Motor neuron (in vitro differentiated cells): ENCODE measurements at regions not wholly inside any gene's neighbourhood (a gene's known extent, or its start where the extent isn't known, plus 50 kb on each side); places are given as distances from the start of the nearest gene placed in this dataset.
A peak's percentile ranks its signal among the peaks of the same experiment; 100 is the strongest.
"Not testable (repeated sequence)": the region's sequence is repeated elsewhere in the genome, so short reads cannot be mapped to it uniquely, and the experiment has no call there.

Experiments
- ATAC-seq, 8 experiments: fragments of 200-7000 bp; cut with Tn5 transposase; replicated peaks in 6 of 8; 2 replicates each; pipeline ENCODE4 v1.8.0; 2021; ENCODE audit warnings: mild to moderate bottlenecking in 8 of 8, moderate library complexity in 8 of 8
- H3K27ac ChIP-seq, 2 donors: fragments of 250-450 bp; sonication (Bioruptor Pico); 2 replicates each; pipeline ENCODE4 v1.9.0; 2021; ENCODE audit warnings: antibody characterized with exemption in 2 of 2, mild to moderate bottlenecking in 2 of 2, moderate library complexity in 1 of 2
- H3K4me1 ChIP-seq, 2 donors: fragments of 250-450 bp; sonication (Bioruptor Pico); replicated peaks in 1 of 2; 2 replicates each; pipeline ENCODE4 v1.6.1; 2021; ENCODE audit warnings: antibody characterized with exemption in 2 of 2, mild to moderate bottlenecking in 2 of 2, moderate library complexity in 1 of 2
- H3K4me3 ChIP-seq, 5 donors: fragments of 250-450 bp; sonication (Bioruptor Pico); 2 replicates each; pipeline ENCODE4 v1.9.0; 2021; ENCODE audit warnings: antibody characterized with exemption in 5 of 5, mild to moderate bottlenecking in 5 of 5, moderate library complexity in 4 of 5
- WGBS, 10 experiments: fragments of 450-650 bp; shearing (Covaris generic); methylation state at CpG; one replicate each; pipeline ENCODE4 v1.0.0; 2022; 5-methylcytosine and 5-hydroxymethylcytosine counted together
- in situ Hi-C, 9 experiments: fragments of 400-800 bp; cut with MboI; loops; one replicate each; pipeline ENCODE4 v1.15.0; 2021; ENCODE audit warnings: low sequenced_read_pairs in 9 of 9, low pct_unique_long_range_greater_than_20kb in 2 of 9; ENCODE audit not compliant: unreplicated experiment in 9 of 9

GRCh38 chr2:224221455-224221913 is 180.4 kb downstream of the FAM124B start:
- ATAC-seq, result peak in 6 of 8 experiments; percentile 32 to 96 (median 61)
- H3K4me1 ChIP-seq, result no peaks in the 10 kb centered on the region
- H3K27ac ChIP-seq, result no peak overlapping the region
- 20 to 80% (median 48%) methylated on average over 1 to 4 of the region's 5 CpGs; no CpG with 5 or more reads in 4 of the 10 experiments for whole genome bisulfite sequencing, 10 experiments
- in situ Hi-C loops, result no loop called here
- no peak overlapping the region for H3K4me3 ChIP-seq

- H3K4me3 ChIP-seq, result no peak overlapping the region
- WGBS, 10 experiments, result 41 to 79% (median 56%) methylated on average over 1 to 4 of the region's 4 CpGs; no CpG with 5 or more reads in 2 of the 10 experiments
- H3K27ac ChIP-seq, result no peak overlapping the region
These were observed 181.2 kb downstream of the FAM124B start for GRCh38 chr2:224220586-224221255.

GRCh38 chr2:224219781-224220180 is 180.7 kb upstream of the SERPINE2 start:
- 40 to 100% (median 81%) methylated on average over 1 to 5 of the region's 5 CpGs; no CpG with 5 or more reads in 1 of the 10 experiments for WGBS, 10 experiments
- ATAC-seq, result no peak

More at GRCh38 chr2:224220586-224221255, 181.2 kb downstream of the FAM124B start:
- in situ Hi-C loops, result no loop called here
- peak in 2 of 8 experiments; percentile 13 for ATAC-seq
- no peaks in the 10 kb centered on the region for H3K4me1 ChIP-seq

GRCh38 chr2:224217962-224218347 is 178.9 kb upstream of the SERPINE2 start:
- no peak for ATAC-seq
- in situ Hi-C loops, result no loop called here
- Histone ChIP-seq H3K27ac (no peak overlapping the region), H3K4me1 (no peaks in the 10 kb centered on the region), H3K4me3 (no peak overlapping the region)
- whole genome bisulfite sequencing, 10 experiments, result 0 to 92% (median 11%) methylated on average over 1 to 3 of the region's 3 CpGs; no CpG with 5 or more reads in 1 of the 10 experiments

More at GRCh38 chr2:224219781-224220180, 180.7 kb upstream of the SERPINE2 start:
- H3K4me1 ChIP-seq, result no peaks in the 10 kb centered on the region
- no peak overlapping the region for H3K4me3 ChIP-seq
- in situ Hi-C loops, result no loop called here
- H3K27ac ChIP-seq, result no peak overlapping the region

- Histone ChIP-seq H3K4me3 (no peak overlapping the region), H3K4me1 (peaks cover 2 to 3% of the 10 kb centered on the region in 2 donors), H3K27ac (no peak overlapping the region)
- ATAC-seq, result no peak
- 0 to 84% (median 66%) methylated on average over 1 to 5 of the region's 6 CpGs; no CpG with 5 or more reads in 2 of the 10 experiments for WGBS, 10 experiments
- in situ Hi-C loops, result no loop called here
These were observed 178.3 kb upstream of the SERPINE2 start for GRCh38 chr2:224217233-224217961.

GRCh38 chr2:224215611-224216010 is 176.5 kb upstream of the SERPINE2 start:
- in situ Hi-C loops, ATAC-seq, H3K27ac ChIP-seq, H3K4me3 ChIP-seq: not testable (repeated sequence)
- WGBS, 10 experiments, result 78 to 100% (median 83%) methylated on average over 1 to 3 of the region's 3 CpGs; no CpG with 5 or more reads in 5 of the 10 experiments
- H3K4me1 ChIP-seq, result peaks cover 19 to 20% of the 10 kb centered on the region in 2 donors

- peak in 1 of 8 experiments; percentile 7 for ATAC-seq
- no peak overlapping the region for H3K27ac ChIP-seq
- in situ Hi-C loops, result no loop called here
- H3K4me1 ChIP-seq, result peaks cover 27 to 31% of the 10 kb centered on the region in 2 donors
- no peak overlapping the region for H3K4me3 ChIP-seq
- 41 to 100% (median 83%) methylated on average over 1 to 4 of the region's 4 CpGs; no CpG with 5 or more reads in 1 of the 10 experiments for WGBS, 10 experiments
These were observed 174.3 kb upstream of the SERPINE2 start for GRCh38 chr2:224213396-224213795.

GRCh38 chr2:224211791-224212190 is 172.7 kb upstream of the SERPINE2 start:
- H3K27ac ChIP-seq, result peak overlapping the region; percentile 74 to 82
- no peak overlapping the region for H3K4me3 ChIP-seq
- ATAC-seq, result peak in 6 of 8 experiments; percentile 20 to 93 (median 90)
- in situ Hi-C loops, result no loop called here
- 0 to 50% (median 29%) methylated on average over 2 to 4 of the region's 4 CpGs; no CpG with 5 or more reads in 4 of the 10 experiments for WGBS, 10 experiments
- peaks cover 27 to 31% of the 10 kb centered on the region in 2 donors for H3K4me1 ChIP-seq

- in situ Hi-C loops, result no loop called here
- ATAC-seq, result peak in 7 of 8 experiments; percentile 10 to 57 (median 13)
- no peak overlapping the region for H3K4me3 ChIP-seq
- H3K4me1 ChIP-seq, result peaks cover 27 to 31% of the 10 kb centered on the region in 2 donors
- peak overlapping the region; percentile 74 to 82 for H3K27ac ChIP-seq
These were observed 172.0 kb upstream of the SERPINE2 start for GRCh38 chr2:224211181-224211480.

- peak; percentile 25 to 79 (median 70) for ATAC-seq
- Histone ChIP-seq H3K27ac (peak overlapping the region; percentile 74 to 82), H3K4me3 (no peak overlapping the region), H3K4me1 (peaks cover 27 to 31% of the 10 kb centered on the region in 2 donors)
- in situ Hi-C loops, result no loop called here
- 67 to 100% (median 85%) methylated on average over 1 to 2 of the region's 6 CpGs; no CpG with 5 or more reads in 6 of the 10 experiments for WGBS, 10 experiments
These were observed 171.4 kb upstream of the SERPINE2 start for GRCh38 chr2:224210286-224211180.

GRCh38 chr2:224209555-224210285 is 170.6 kb upstream of the SERPINE2 start:
- peak overlapping the region in 1 of 2 donors; percentile 8 for H3K27ac ChIP-seq
- 75 to 100% (median 88%) methylated on average over 1 to 8 of the region's 9 CpGs for WGBS, 10 experiments
- peaks cover 27 to 31% of the 10 kb centered on the region in 2 donors for H3K4me1 ChIP-seq
- ATAC-seq, result no peak
- H3K4me3 ChIP-seq, result no peak overlapping the region
- in situ Hi-C loops, result no loop called here

- ATAC-seq, result no peak
- Histone ChIP-seq H3K4me1 (peaks cover 27 to 31% of the 10 kb centered on the region in 2 donors), H3K4me3 (no peak overlapping the region), H3K27ac (no peak overlapping the region)
- in situ Hi-C loops, result no loop called here
- 71 to 100% (median 85%) methylated on average over 1 of the region's 1 CpG; no CpG with 5 or more reads in 6 of the 10 experiments for WGBS, 10 experiments
These were observed 169.4 kb upstream of the SERPINE2 start for GRCh38 chr2:224208443-224208842.
